ENCODE measurements at regions not wholly inside any gene's neighbourhood (a gene's known extent, or its start where the extent isn't known, plus 50 kb on each side); places are given as distances from the start of the nearest gene placed in this dataset.

- peak overlapping the region; percentile 70 for H3K27ac ChIP-seq (ENCODE audit: poor library complexity, severe bottlenecking)
- ATAC-seq (ENCODE audit: low read depth), result no peak
- no peak for DNase-seq (ENCODE audit: low spot score)
Observed at GRCh38 chr7:46386428-46387399, 465.6 kb upstream of the IGFBP3 start.

GRCh38 chr7:46385662-46386309, 464.7 kb upstream of the IGFBP3 start:
- Histone ChIP-seq H3K27me3 (ENCODE audit: insufficient read depth, poor library complexity, severe bottlenecking) (no peaks in the 10 kb centered on the region), H3K36me3 (ENCODE audit: low read depth) (no peaks in the 10 kb centered on the region), H3K4me1 (ENCODE audit: insufficient read depth, poor library complexity, severe bottlenecking) (peaks cover 21% of the 10 kb centered on the region), H3K9me3 (ENCODE audit: severe bottlenecking) (peaks cover 3% of the 10 kb centered on the region), H3K27ac (ENCODE audit: poor library complexity, severe bottlenecking) (peak overlapping the region; percentile 70), H3K4me3 (ENCODE audit: severe bottlenecking) (no peak overlapping the region)
- TF ChIP-seq, protein P1, sequence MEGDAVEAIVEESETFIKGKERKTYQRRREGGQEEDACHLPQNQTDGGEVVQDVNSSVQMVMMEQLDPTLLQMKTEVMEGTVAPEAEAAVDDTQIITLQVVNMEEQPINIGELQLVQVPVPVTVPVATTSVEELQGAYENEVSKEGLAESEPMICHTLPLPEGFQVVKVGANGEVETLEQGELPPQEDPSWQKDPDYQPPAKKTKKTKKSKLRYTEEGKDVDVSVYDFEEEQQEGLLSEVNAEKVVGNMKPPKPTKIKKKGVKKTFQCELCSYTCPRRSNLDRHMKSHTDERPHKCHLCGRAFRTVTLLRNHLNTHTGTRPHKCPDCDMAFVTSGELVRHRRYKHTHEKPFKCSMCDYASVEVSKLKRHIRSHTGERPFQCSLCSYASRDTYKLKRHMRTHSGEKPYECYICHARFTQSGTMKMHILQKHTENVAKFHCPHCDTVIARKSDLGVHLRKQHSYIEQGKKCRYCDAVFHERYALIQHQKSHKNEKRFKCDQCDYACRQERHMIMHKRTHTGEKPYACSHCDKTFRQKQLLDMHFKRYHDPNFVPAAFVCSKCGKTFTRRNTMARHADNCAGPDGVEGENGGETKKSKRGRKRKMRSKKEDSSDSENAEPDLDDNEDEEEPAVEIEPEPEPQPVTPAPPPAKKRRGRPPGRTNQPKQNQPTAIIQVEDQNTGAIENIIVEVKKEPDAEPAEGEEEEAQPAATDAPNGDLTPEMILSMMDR (IDR thresholded peaks at IDR 0.05; ENCODE audit: poor library complexity, severe bottlenecking), result no peak
- DNase-seq (ENCODE audit: low spot score) (no peak), ATAC-seq (ENCODE audit: low read depth) (peak; percentile 96)

More at GRCh38 chr7:46386428-46387399, 465.6 kb upstream of the IGFBP3 start:
- Histone ChIP-seq H3K9me3 (ENCODE audit: severe bottlenecking) (peaks cover 3% of the 10 kb centered on the region), H3K27me3 (ENCODE audit: insufficient read depth, poor library complexity, severe bottlenecking) (no peaks in the 10 kb centered on the region), H3K36me3 (ENCODE audit: low read depth) (no peaks in the 10 kb centered on the region), H3K4me3 (ENCODE audit: severe bottlenecking) (no peak overlapping the region), H3K4me1 (ENCODE audit: insufficient read depth, poor library complexity, severe bottlenecking) (peaks cover 21% of the 10 kb centered on the region)
- TF ChIP-seq, protein P1 (IDR thresholded peaks at IDR 0.05; ENCODE audit: poor library complexity, severe bottlenecking), result no peak

- TF ChIP-seq, protein P1 (IDR thresholded peaks at IDR 0.05; ENCODE audit: poor library complexity, severe bottlenecking), result no peak
- peak; percentile 64; the same call in 2 of the 3 replicates for ATAC-seq (ENCODE audit: low read depth)
- H3K4me1 ChIP-seq (ENCODE audit: insufficient read depth, poor library complexity, severe bottlenecking), result peaks cover 21% of the 10 kb centered on the region
Observed at GRCh38 chr7:46383605-46384004, 462.5 kb upstream of the IGFBP3 start.

GRCh38 chr7:46369933-46370654, 449.0 kb upstream of the IGFBP3 start:
- no peaks in the 10 kb centered on the region for H3K36me3 ChIP-seq (ENCODE audit: low read depth)

More at GRCh38 chr7:46383605-46384004, 462.5 kb upstream of the IGFBP3 start:
- no peak overlapping the region for H3K27ac ChIP-seq (ENCODE audit: poor library complexity, severe bottlenecking)
- no peak overlapping the region for H3K4me3 ChIP-seq (ENCODE audit: severe bottlenecking)
- H3K27me3 ChIP-seq (ENCODE audit: insufficient read depth, poor library complexity, severe bottlenecking), result no peaks in the 10 kb centered on the region
- H3K36me3 ChIP-seq (ENCODE audit: low read depth), result no peaks in the 10 kb centered on the region
- no peak for DNase-seq (ENCODE audit: low spot score)
- peaks cover 3% of the 10 kb centered on the region for H3K9me3 ChIP-seq (ENCODE audit: severe bottlenecking)

More at GRCh38 chr7:46369933-46370654, 449.0 kb upstream of the IGFBP3 start:
- Histone ChIP-seq H3K27ac (ENCODE audit: poor library complexity, severe bottlenecking) (peak overlapping the region; percentile 22), H3K9me3 (ENCODE audit: severe bottlenecking) (no peaks in the 10 kb centered on the region), H3K27me3 (ENCODE audit: insufficient read depth, poor library complexity, severe bottlenecking) (no peaks in the 10 kb centered on the region), H3K4me3 (ENCODE audit: severe bottlenecking) (no peak overlapping the region), H3K4me1 (ENCODE audit: insufficient read depth, poor library complexity, severe bottlenecking) (no peaks in the 10 kb centered on the region)
- DNase-seq (ENCODE audit: low spot score), result no peak
- ATAC-seq (ENCODE audit: low read depth), result peak; percentile 74
- TF ChIP-seq, protein P1 (IDR thresholded peaks at IDR 0.05; ENCODE audit: poor library complexity, severe bottlenecking), result peak; percentile 39
